Prostate gland (tissue), 2 donors: ENCODE measurements at regions not wholly inside any gene's neighbourhood (a gene's known extent, or its start where the extent isn't known, plus 50 kb on each side); places are given as distances from the start of the nearest gene placed in this dataset.

ENCODE experiments used
- CTCF ChIP-seq, 4 experiments: fragments of 200-600 bp in 2 of 4; fragments of 450-650 bp in 2 of 4; sonication (generic) in 2 of 4; IDR thresholded peaks; 1 replicate in 3 of 4; 2 replicates in 1 of 4; pipeline ENCODE4 v1.5.1; 2016 to 2019; ENCODE audit warnings: antibody characterized with exemption in 4 of 4, mild to moderate bottlenecking in 2 of 4, moderate library complexity in 2 of 4
- POLR2A ChIP-seq: fragments of 450-650 bp; IDR thresholded peaks from one replicate; pipeline ENCODE4 v1.6.1; 2016; ENCODE audit warnings: antibody characterized with exemption, mild to moderate bottlenecking
- POLR2AphosphoS5 ChIP-seq: sonication (generic); formaldehyde crosslinking; IDR thresholded peaks from one replicate; pipeline ENCODE4 v1.6.1; 2017; ENCODE audit warnings: antibody characterized with exemption

DNA sequence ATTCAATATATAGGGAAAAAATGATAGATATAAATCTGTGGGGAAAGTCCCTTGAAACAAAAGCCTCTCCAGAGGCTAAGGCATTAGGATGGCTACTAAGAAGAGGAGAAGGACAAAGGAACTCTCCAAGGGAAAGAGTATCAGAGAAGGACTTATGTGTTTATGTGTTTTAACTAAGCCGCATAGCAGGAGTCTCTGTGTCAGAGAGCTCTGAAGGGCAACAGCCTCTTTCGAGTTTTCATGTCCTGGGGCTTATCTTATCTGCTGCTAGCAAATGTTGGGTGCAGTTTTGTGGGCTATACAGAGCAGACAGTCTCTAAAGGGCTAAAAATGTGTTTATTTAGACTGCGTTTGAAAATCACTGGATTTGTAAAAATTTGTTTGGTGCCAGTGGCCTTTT is 1145.6 kb upstream of the DIAPH2 start:
- TF ChIP-seq POLR2AphosphoS5 (no peak), CTCF (IDR thresholded peaks at IDR 0.05) (no peak), POLR2A (no peak)
